ENCODE measurements at regions not wholly inside any gene's neighbourhood (a gene's known extent, or its start where the extent isn't known, plus 50 kb on each side); places are given as distances from the start of the nearest gene placed in this dataset.

GRCh38 chr1:221605569-221605968, 136.3 kb downstream of the DUSP10 start:
- TF ChIP-seq ZFP3 (CRISPR knock-in tag; IDR thresholded peaks at IDR 0.05) (no peak), ZNF565 (CRISPR knock-in tag; conservative IDR thresholded peaks at IDR 0.05; ENCODE audit: low read depth) (no peak), ZNF70 (CRISPR knock-in tag; IDR thresholded peaks at IDR 0.05) (no peak), OSR1 (CRISPR knock-in tag; IDR thresholded peaks at IDR 0.05) (no peak), ZNF8 (CRISPR knock-in tag; IDR thresholded peaks at IDR 0.05) (no peak), CREB5 (CRISPR knock-in tag; IDR thresholded peaks at IDR 0.05; ENCODE audit: low read depth) (no peak)
- TF ChIP-seq, protein P1, sequence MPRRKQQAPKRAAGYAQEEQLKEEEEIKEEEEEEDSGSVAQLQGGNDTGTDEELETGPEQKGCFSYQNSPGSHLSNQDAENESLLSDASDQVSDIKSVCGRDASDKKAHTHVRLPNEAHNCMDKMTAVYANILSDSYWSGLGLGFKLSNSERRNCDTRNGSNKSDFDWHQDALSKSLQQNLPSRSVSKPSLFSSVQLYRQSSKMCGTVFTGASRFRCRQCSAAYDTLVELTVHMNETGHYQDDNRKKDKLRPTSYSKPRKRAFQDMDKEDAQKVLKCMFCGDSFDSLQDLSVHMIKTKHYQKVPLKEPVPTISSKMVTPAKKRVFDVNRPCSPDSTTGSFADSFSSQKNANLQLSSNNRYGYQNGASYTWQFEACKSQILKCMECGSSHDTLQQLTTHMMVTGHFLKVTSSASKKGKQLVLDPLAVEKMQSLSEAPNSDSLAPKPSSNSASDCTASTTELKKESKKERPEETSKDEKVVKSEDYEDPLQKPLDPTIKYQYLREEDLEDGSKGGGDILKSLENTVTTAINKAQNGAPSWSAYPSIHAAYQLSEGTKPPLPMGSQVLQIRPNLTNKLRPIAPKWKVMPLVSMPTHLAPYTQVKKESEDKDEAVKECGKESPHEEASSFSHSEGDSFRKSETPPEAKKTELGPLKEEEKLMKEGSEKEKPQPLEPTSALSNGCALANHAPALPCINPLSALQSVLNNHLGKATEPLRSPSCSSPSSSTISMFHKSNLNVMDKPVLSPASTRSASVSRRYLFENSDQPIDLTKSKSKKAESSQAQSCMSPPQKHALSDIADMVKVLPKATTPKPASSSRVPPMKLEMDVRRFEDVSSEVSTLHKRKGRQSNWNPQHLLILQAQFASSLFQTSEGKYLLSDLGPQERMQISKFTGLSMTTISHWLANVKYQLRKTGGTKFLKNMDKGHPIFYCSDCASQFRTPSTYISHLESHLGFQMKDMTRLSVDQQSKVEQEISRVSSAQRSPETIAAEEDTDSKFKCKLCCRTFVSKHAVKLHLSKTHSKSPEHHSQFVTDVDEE (CRISPR knock-in tag; IDR thresholded peaks at IDR 0.05) = no peak
- no peak for ATAC-seq

DNA sequence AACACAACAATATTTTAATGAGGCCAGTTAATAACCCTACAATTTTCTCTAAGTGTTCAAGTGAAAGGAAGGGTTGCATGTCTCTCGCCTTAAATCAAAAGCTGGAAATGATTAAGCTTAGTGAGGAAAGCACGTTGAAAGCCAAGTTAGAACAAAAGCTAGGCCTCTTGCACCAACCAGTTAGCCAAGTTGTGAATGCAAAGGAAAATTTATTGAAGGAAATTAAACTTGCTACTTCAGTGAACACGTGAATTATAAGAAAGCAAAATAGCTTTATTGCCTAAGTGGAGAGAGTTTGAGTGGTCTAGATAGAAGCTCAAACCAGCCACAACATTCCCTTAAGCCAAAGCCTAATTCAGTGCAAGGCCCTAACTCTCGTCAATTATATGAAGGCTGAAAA, 135.6 kb downstream of the DUSP10 start:
- TF ChIP-seq ISL1 (CRISPR knock-in tag; IDR thresholded peaks at IDR 0.05) = no peak
- TF ChIP-seq CSDC2 (CRISPR knock-in tag; IDR thresholded peaks at IDR 0.05) = no peak
- no peak for TF ChIP-seq ZFP3 (CRISPR knock-in tag; IDR thresholded peaks at IDR 0.05)
- TF ChIP-seq CREB5 (CRISPR knock-in tag; IDR thresholded peaks at IDR 0.05; ENCODE audit: low read depth) = no peak
- no peak for TF ChIP-seq ESRRG (CRISPR knock-in tag; IDR thresholded peaks at IDR 0.05)
- TF ChIP-seq ZNF565 (CRISPR knock-in tag; conservative IDR thresholded peaks at IDR 0.05; ENCODE audit: low read depth) = no peak
- no peak for TF ChIP-seq ZNF70 (CRISPR knock-in tag; IDR thresholded peaks at IDR 0.05)
- TF ChIP-seq TOX (CRISPR knock-in tag; IDR thresholded peaks at IDR 0.05; ENCODE audit: borderline replicate concordance) = no peak
- TF ChIP-seq RARB (CRISPR knock-in tag; IDR thresholded peaks at IDR 0.05) = no peak
- TF ChIP-seq ZFP30 (CRISPR knock-in tag; IDR thresholded peaks at IDR 0.05) = no peak
- no peak for TF ChIP-seq BACH2 (CRISPR knock-in tag; IDR thresholded peaks at IDR 0.05; ENCODE audit: borderline replicate concordance)
- TF ChIP-seq ZNF8 (CRISPR knock-in tag; IDR thresholded peaks at IDR 0.05) = no peak
- no peak for TF ChIP-seq SNAI2 (CRISPR knock-in tag; IDR thresholded peaks at IDR 0.05)
- no peak for TF ChIP-seq ARNTL (CRISPR knock-in tag; IDR thresholded peaks at IDR 0.05; ENCODE audit: borderline replicate concordance, low read depth)
- no peak for TF ChIP-seq TCF4 (CRISPR knock-in tag; IDR thresholded peaks at IDR 0.05; ENCODE audit: borderline replicate concordance)
- TF ChIP-seq GLIS3 (CRISPR knock-in tag; IDR thresholded peaks at IDR 0.05) = no peak
- TF ChIP-seq POU6F1 (CRISPR knock-in tag; IDR thresholded peaks at IDR 0.05; ENCODE audit: borderline replicate concordance, low read depth) = no peak
- TF ChIP-seq CSRNP3 (CRISPR knock-in tag; IDR thresholded peaks at IDR 0.05) = no peak
- no peak for ATAC-seq

GRCh38 chr1:221608835-221609320, 133.0 kb downstream of the DUSP10 start:
- no peak for ATAC-seq
- TF ChIP-seq TCF4 (CRISPR knock-in tag; IDR thresholded peaks at IDR 0.05; ENCODE audit: borderline replicate concordance) = no peak
- TF ChIP-seq OSR1 (CRISPR knock-in tag; IDR thresholded peaks at IDR 0.05) = no peak
- TF ChIP-seq ZC3H10 (CRISPR knock-in tag; IDR thresholded peaks at IDR 0.05) = no peak
- no peak for TF ChIP-seq CREB5 (CRISPR knock-in tag; IDR thresholded peaks at IDR 0.05; ENCODE audit: low read depth)
- no peak for TF ChIP-seq ZNF565 (CRISPR knock-in tag; conservative IDR thresholded peaks at IDR 0.05; ENCODE audit: low read depth)
- no peak for TF ChIP-seq GLIS3 (CRISPR knock-in tag; IDR thresholded peaks at IDR 0.05)
- TF ChIP-seq ESRRG (CRISPR knock-in tag; IDR thresholded peaks at IDR 0.05) = no peak
- no peak for TF ChIP-seq ZFP30 (CRISPR knock-in tag; IDR thresholded peaks at IDR 0.05)
- no peak for TF ChIP-seq PPARA (CRISPR knock-in tag; IDR thresholded peaks at IDR 0.05; ENCODE audit: borderline replicate concordance)
- TF ChIP-seq ISL1 (CRISPR knock-in tag; IDR thresholded peaks at IDR 0.05) = no peak
- no peak for TF ChIP-seq CSDC2 (CRISPR knock-in tag; IDR thresholded peaks at IDR 0.05)
- TF ChIP-seq TOX (CRISPR knock-in tag; IDR thresholded peaks at IDR 0.05; ENCODE audit: borderline replicate concordance) = no peak
- no peak for TF ChIP-seq POU6F1 (CRISPR knock-in tag; IDR thresholded peaks at IDR 0.05; ENCODE audit: borderline replicate concordance, low read depth)
- no peak for TF ChIP-seq RARB (CRISPR knock-in tag; IDR thresholded peaks at IDR 0.05)
- TF ChIP-seq, protein P1 (CRISPR knock-in tag; IDR thresholded peaks at IDR 0.05) = no peak
